GM12873 (cell line): ENCODE measurements at regions not wholly inside any gene's neighbourhood (a gene's known extent, or its start where the extent isn't known, plus 50 kb on each side); places are given as distances from the start of the nearest gene placed in this dataset.

Source experiments
- TF ChIP-seq, protein P1 (sequence below): IDR thresholded peaks from 2 replicates; pipeline ENCODE4 v1.5.1; 2012; ENCODE audit warnings: low read depth, mild to moderate bottlenecking, moderate library complexity, low read length, control low read depth; ENCODE audit not compliant: insufficient read depth; ENCODE audit errors: missing control alignments

DNA sequence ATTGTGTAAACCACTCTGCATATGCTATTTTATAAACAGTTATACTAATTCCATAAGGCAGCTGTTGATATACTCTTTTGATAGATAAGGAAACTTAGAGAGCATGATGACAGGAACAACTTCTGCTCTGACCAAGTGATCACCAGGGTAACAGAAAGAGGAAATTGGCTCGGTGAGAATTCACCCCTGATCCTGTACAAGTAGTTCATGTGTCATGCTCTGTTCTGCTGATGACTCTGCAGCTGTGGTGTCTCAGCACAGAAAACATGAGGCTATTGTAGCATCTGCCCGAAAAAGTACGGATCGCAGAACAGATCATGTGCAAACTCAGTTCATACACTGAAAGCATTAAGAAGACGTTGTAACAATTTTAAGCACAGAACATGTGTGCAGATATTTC lies 345.0 kb downstream of the LRIG3 start:
- TF ChIP-seq, protein P1, sequence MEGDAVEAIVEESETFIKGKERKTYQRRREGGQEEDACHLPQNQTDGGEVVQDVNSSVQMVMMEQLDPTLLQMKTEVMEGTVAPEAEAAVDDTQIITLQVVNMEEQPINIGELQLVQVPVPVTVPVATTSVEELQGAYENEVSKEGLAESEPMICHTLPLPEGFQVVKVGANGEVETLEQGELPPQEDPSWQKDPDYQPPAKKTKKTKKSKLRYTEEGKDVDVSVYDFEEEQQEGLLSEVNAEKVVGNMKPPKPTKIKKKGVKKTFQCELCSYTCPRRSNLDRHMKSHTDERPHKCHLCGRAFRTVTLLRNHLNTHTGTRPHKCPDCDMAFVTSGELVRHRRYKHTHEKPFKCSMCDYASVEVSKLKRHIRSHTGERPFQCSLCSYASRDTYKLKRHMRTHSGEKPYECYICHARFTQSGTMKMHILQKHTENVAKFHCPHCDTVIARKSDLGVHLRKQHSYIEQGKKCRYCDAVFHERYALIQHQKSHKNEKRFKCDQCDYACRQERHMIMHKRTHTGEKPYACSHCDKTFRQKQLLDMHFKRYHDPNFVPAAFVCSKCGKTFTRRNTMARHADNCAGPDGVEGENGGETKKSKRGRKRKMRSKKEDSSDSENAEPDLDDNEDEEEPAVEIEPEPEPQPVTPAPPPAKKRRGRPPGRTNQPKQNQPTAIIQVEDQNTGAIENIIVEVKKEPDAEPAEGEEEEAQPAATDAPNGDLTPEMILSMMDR: no peak

GRCh38 chr12:58576081-58576480 lies 344.2 kb downstream of the LRIG3 start:
- TF ChIP-seq, protein P1: no peak

DNA sequence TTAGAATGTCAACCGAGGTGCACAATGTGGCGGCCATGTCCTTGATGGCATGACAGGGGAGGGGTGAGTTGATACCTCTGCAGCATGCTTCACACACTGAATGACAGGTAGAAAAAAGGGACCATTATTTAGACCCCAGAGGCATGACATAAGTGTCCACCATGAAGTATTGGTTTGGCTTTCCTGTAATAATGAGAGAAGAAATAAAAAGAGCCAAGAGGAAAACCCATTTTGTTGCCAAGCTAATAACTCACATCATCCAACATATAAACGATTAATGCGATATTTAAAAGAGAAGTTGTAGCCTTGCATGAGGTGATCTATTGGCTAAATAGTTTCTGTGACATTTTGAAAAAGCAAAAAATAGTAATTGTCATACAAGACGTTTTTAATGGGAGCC lies 343.4 kb downstream of the LRIG3 start:
- TF ChIP-seq, protein P1: no peak

- TF ChIP-seq, protein P1: no peak
These were observed 340.2 kb downstream of the LRIG3 start for GRCh38 chr12:58580095-58580494.

DNA sequence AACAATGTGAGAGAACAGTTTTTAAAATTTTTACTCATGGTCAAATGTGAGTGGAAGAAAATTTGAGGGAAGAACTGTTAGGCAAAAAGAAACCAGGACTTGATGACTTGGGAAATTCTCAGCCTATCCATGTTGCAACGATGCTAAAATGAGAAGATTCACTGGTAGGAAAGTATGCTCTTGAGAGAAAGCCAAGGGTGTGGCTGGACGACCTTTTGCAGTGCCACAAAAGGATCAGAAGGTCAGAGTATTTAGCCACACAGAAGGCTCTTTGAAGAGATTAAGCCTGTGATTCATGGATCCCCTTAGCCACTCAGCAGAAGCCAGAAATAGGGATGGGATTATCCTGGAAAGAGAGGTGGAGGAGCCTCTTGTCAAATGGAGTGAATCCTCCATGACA lies 336.8 kb downstream of the LRIG3 start:
- TF ChIP-seq, protein P1: no peak

- TF ChIP-seq, protein P1: no peak
These were observed 336.4 kb downstream of the LRIG3 start for GRCh38 chr12:58583940-58584339.

GRCh38 chr12:58584880-58585279 lies 335.4 kb downstream of the LRIG3 start:
- TF ChIP-seq, protein P1: no peak
